GM12892 (cell line): ENCODE measurements at regions not wholly inside any gene's neighbourhood (a gene's known extent, or its start where the extent isn't known, plus 50 kb on each side); places are given as distances from the start of the nearest gene placed in this dataset.
"Not testable (repeated sequence)": the region's sequence is repeated elsewhere in the genome, so short reads cannot be mapped to it uniquely, and the experiment has no call there.

ENCODE experiments used
- DNase-seq: peaks from one replicate; pipeline ENCODE4 v3.0.0; 2011; ENCODE audit not compliant: insufficient read length
- FAIRE-seq: peaks from 2 replicates; lab custom pipeline; 2011; peaks lifted over from hg19 to GRCh38; lab: Jason Lieb, UNC
- POLR2A ChIP-seq: IDR thresholded peaks from 2 replicates; pipeline ENCODE4 v1.6.1; 2011; ENCODE audit warnings: low read depth, low read length, control low read depth
- POLR2AphosphoS5 ChIP-seq: IDR thresholded peaks from 2 replicates; pipeline ENCODE4 v1.6.1; 2011; ENCODE audit warnings: low read depth, low read length, control low read depth
- TAF1 ChIP-seq: IDR thresholded peaks from 2 replicates; pipeline ENCODE4 v1.6.1; 2011; ENCODE audit warnings: low read depth, mild to moderate bottlenecking, control low read depth, low read length, borderline replicate concordance

- no peak for TF ChIP-seq POLR2A
- no peak for TF ChIP-seq TAF1
- TF ChIP-seq POLR2AphosphoS5 = no peak
- FAIRE-seq = no peak
- DNase-seq = no peak
Measured at GRCh38 chr4:38530486-38530885, 133.5 kb upstream of the KLF3 start.

DNA sequence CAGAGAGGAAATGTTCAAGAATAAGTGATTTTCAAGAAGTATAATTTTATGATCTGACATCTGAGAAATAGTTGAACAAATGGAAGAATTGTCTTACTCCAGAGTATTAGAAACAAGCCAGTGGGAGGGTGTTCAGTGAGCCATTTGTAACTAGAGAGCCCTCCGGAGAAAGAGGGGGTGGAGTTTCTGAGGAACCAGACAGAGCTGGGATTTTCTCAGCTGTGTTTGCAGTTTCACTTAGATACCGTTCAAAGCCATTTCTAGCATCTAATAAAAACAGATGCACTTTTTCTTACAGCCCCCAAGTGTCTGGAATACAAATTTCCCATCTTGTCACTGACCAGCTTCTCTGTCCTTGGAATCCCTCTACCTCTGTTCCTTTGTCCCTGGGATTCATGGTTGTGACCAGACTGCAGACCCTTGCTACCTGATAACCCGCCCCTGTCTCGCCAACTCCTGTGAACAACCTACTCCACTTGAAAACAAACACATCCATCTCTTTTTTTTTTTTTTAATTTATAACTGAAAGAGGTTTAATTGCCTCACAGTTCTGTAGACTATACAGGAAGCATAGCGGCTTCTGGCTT is 132.8 kb upstream of the KLF3 start:
- DNase-seq = no peak
- FAIRE-seq = no peak
- TF ChIP-seq POLR2A (no peak), TAF1 (no peak), POLR2AphosphoS5 (no peak)

DNA sequence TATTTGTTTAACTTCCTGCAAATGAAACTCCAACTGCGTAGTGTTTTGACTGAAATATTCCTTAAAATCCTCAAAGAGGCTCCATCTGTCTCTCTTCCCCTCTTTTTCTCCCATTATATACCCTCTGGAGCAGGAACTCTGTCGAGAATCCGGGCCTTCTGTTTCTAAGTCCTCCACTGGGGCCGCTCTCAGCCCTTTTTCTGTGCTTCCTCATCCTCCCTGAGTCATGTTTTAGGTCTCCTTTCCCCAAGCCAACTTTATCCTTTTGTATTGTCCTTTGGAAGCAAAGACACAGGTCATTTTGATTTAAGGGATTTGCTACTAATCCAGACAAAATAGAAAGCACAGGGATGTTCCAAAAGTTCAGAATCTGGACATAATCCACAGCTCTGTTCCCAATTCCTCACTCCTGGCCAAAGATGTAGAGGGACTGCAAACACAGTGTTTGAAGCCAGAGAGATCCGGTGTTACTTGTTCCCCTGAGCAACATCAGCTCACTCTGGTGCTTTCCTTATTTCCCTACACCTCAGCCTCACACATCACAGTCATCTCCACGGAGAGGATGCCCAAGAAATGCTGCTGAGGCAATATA is 131.0 kb upstream of the KLF3 start:
- no peak for DNase-seq
- TF ChIP-seq TAF1 (no peak), POLR2A (no peak), POLR2AphosphoS5 (no peak)
- no peak for FAIRE-seq

DNA sequence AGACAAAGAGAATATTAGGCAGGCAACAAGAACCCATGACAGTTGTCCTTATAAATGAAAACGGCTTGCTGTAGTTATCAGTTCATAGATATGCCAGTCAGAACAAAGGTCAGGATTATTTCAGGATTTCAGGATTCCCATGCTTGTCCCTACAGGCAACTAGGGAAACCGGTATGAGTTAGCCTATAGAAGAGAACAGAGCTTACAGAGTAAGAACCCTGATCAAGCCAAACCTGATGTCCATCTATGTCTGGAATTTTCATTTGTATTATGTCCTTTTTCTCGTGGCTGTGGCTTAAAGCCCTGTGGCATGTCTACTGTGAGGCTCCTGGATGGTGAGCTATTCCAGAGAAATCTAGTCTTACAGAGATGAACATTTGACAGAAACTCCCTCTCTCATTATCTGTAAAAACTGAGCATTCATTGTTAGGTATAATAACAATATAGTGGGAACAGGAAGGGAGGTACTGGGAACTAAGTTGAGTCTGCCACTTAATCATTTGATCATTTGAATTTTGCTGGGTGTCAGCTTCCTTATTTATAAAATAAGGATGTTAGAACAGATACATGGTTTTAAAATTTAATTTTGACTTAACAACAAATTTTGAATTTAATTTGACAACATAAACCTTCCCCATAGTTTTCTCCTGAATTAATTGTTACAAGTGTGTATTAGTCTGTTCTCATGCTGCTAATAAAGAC is 129.5 kb upstream of the KLF3 start:
- no peak for TF ChIP-seq TAF1
- TF ChIP-seq POLR2A = no peak
- no peak for FAIRE-seq
- no peak for DNase-seq

- DNase-seq, FAIRE-seq: not testable (repeated sequence)
Measured at GRCh38 chr4:38535071-38535470, 128.9 kb upstream of the KLF3 start.

GRCh38 chr4:38535717-38536116 is 128.3 kb upstream of the KLF3 start:
- no peak for DNase-seq

GRCh38 chr4:38536716-38537115 is 127.3 kb upstream of the KLF3 start:
- FAIRE-seq (no peak), DNase-seq (no peak)
- no peak for TF ChIP-seq POLR2A
- TF ChIP-seq TAF1 = no peak
- TF ChIP-seq POLR2AphosphoS5 = no peak

More at GRCh38 chr4:38535717-38536116, 128.3 kb upstream of the KLF3 start:
- no peak for TF ChIP-seq POLR2AphosphoS5
- TF ChIP-seq POLR2A = no peak
- TF ChIP-seq TAF1 = no peak
- no peak for FAIRE-seq

GRCh38 chr4:38537666-38538065 is 126.3 kb upstream of the KLF3 start:
- FAIRE-seq (no peak), DNase-seq (no peak)
- TF ChIP-seq POLR2AphosphoS5 (no peak), POLR2A (no peak), TAF1 (no peak)

DNA sequence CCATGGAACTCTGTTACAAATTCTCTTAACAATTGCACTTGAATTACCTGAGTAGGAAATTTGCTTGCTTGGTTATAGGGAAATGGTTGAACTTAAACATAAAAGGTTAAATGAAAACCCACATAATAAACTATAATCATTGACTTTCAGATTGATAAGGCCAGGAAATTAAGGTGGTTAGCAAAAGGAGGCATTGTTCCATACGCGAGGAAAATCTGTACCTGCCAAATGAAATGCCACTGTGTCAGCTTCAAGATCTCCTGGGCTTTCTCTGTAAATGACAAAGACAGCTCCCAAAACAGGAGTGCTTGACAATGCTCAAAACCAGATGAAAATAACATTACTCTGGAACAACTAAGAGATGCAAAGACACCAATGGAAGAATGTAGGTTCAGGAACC is 125.5 kb upstream of the KLF3 start:
- FAIRE-seq = no peak
- DNase-seq = no peak
- TF ChIP-seq POLR2A (no peak), POLR2AphosphoS5 (no peak), TAF1 (no peak)

DNA sequence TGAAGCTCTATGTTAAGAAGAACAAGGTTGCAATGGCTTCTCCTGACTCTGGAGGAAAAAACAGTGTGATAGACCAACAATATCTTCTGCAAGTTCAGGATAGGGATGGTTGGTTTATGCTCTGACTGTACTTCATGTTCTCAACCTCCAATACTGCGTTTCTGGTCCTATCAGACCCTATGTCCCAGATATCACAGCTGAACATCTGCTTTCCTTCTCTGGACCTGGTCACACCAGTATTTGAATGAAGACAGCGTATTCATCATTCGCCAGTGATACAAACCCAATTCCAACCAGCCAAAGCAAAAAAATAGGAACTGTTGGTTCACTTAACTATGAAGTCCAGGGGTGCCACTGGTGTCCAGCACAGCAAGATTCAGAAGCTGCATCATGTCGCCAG is 124.5 kb upstream of the KLF3 start:
- DNase-seq (no peak), FAIRE-seq (no peak)
- TF ChIP-seq TAF1 (no peak), POLR2AphosphoS5 (no peak), POLR2A (no peak)

GRCh38 chr4:38547052-38547451 is 116.9 kb upstream of the KLF3 start:
- TF ChIP-seq TAF1 (no peak), POLR2AphosphoS5 (no peak), POLR2A (no peak)
- DNase-seq = no peak
- no peak for FAIRE-seq

DNA sequence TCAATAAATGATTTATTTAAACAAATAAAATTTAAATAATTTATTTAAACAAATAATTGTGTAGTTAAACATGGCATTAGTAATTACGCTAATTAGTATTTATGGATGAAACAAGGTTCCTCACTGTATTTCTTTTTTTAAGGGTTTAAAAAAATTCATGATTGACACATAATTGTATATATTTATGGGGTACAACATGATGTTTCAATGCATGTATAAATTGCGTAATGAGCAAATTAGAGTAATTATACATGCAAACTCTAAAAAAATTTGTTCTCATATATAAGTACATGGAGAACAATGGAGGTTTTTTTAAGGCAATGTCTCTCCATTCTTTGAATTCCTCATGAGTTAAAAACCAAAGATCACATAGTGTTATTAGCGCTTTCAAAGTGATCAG is 115.7 kb upstream of the KLF3 start:
- DNase-seq (no peak), FAIRE-seq (no peak)
- TF ChIP-seq TAF1 = no peak
- no peak for TF ChIP-seq POLR2AphosphoS5
- TF ChIP-seq POLR2A = no peak
